ENCODE measurements at regions not wholly inside any gene's neighbourhood (a gene's known extent, or its start where the extent isn't known, plus 50 kb on each side); places are given as distances from the start of the nearest gene placed in this dataset.

GRCh38 chr12:85559127-85559526 lies 277.1 kb downstream of the RASSF9 start:
- 33% methylated on average over 2 of the region's 2 CpGs for WGBS (ENCODE audit: low lambda C conversion rate)

GRCh38 chr12:85559536-85559935 lies 276.7 kb downstream of the RASSF9 start:
- Histone ChIP-seq H3K4me1 (ENCODE audit: control insufficient read depth in 1 of 2, insufficient read depth in 2 of 2, low read depth in 1 of 2, low read length in 1 of 2) (peaks cover 0 to 7% of the 10 kb centered on the region in 2 experiments; a peak in 1 of 4 replicates), H4K20me1 (ENCODE audit: insufficient read depth) (no peaks in the 10 kb centered on the region), H3K9me3 (no peaks in the 10 kb centered on the region), H3K27ac (ENCODE audit: low read depth in 2 of 2, low read length in 1 of 2) (peak overlapping the region in 1 of 2 experiments; percentile 10; a peak in 1 of 4 replicates), H3K9ac (no peak overlapping the region), H3K4me2 (peak overlapping the region; percentile 25), H3K79me2 (ENCODE audit: insufficient read depth) (no peaks in the 10 kb centered on the region), H3K27me3 (ENCODE audit: insufficient read depth) (no peaks in the 10 kb centered on the region), H3K36me3 (replicated peaks in 1 of 2; ENCODE audit: control insufficient read depth in 1 of 2, insufficient read depth in 2 of 2, low read length in 1 of 2) (no peaks in the 10 kb centered on the region), H3K4me3 (ENCODE audit: low read depth in 2 of 2, low read length in 1 of 2) (no peak overlapping the region), H3F3A (replicated peaks; ENCODE audit: insufficient read depth) (no peaks in the 10 kb centered on the region), H2AFZ (ENCODE audit: low read depth) (peak overlapping the region; percentile 23; the same call in 1 of the 2 replicates), H3K9me2 (no peaks in the 10 kb centered on the region)
- ChIA-PET POLR2A (no interaction called here), CTCF (interaction anchor here (1.3 kb wide), 1 partner anchor 17 kb away, joined by 5 read pairs; no protein-coding TSS in a partner anchor)
- DNase-seq = no peak
- TF ChIP-seq ZBTB33 (IDR thresholded peaks at IDR 0.05; ENCODE audit: borderline replicate concordance, low read depth) (no peak), JUND (IDR thresholded peaks at IDR 0.05) (no peak), ELF1 (IDR thresholded peaks at IDR 0.05) (no peak), MXI1 (IDR thresholded peaks at IDR 0.05; ENCODE audit: low read depth, low read length) (no peak)

More at GRCh38 chr12:85559127-85559526, 277.1 kb downstream of the RASSF9 start:
- Histone ChIP-seq H3K4me1 (ENCODE audit: control insufficient read depth in 1 of 2, insufficient read depth in 2 of 2, low read depth in 1 of 2, low read length in 1 of 2) (peaks cover 0 to 7% of the 10 kb centered on the region in 2 experiments; a peak in 1 of 4 replicates), H3K9me2 (no peaks in the 10 kb centered on the region), H3K27me3 (ENCODE audit: insufficient read depth) (no peaks in the 10 kb centered on the region), H3K36me3 (replicated peaks in 1 of 2; ENCODE audit: control insufficient read depth in 1 of 2, insufficient read depth in 2 of 2, low read length in 1 of 2) (no peaks in the 10 kb centered on the region), H3K9me3 (no peaks in the 10 kb centered on the region), H3K79me2 (ENCODE audit: insufficient read depth) (no peaks in the 10 kb centered on the region), H3K9ac (no peak overlapping the region), H2AFZ (ENCODE audit: low read depth) (peak overlapping the region; percentile 23; the same call in 1 of the 2 replicates), H3K4me3 (ENCODE audit: low read depth in 2 of 2, low read length in 1 of 2) (peak overlapping the region in 1 of 2 experiments; percentile 30; a peak in 2 of 4 replicates), H3K27ac (ENCODE audit: low read depth in 2 of 2, low read length in 1 of 2) (peak overlapping the region in 1 of 2 experiments; percentile 10; a peak in 1 of 4 replicates), H4K20me1 (ENCODE audit: insufficient read depth) (no peaks in the 10 kb centered on the region), H3F3A (replicated peaks; ENCODE audit: insufficient read depth) (no peaks in the 10 kb centered on the region), H3K4me2 (peak overlapping the region; percentile 25)
- CTCF ChIA-PET = interaction anchor here (1.3 to 1.4 kb wide), 2 partner anchors 16 to 17 kb away, joined by 3 to 5 read pairs; no protein-coding TSS in a partner anchor
- no peak for DNase-seq
- POLR2A ChIA-PET = no interaction called here
- TF ChIP-seq FOXJ3 (CRISPR knock-in tag; IDR thresholded peaks at IDR 0.05) = no peak
- TF ChIP-seq RFX5 (IDR thresholded peaks at IDR 0.05; ENCODE audit: low read length) = no peak
- no peak for TF ChIP-seq FOXM1 (IDR thresholded peaks at IDR 0.05; ENCODE audit: low read depth)
- no peak for TF ChIP-seq EP300 (IDR thresholded peaks at IDR 0.05; ENCODE audit: borderline replicate concordance in 1 of 2, low read depth in 1 of 2, low read length in 1 of 2)
- TF ChIP-seq IRF3 (IDR thresholded peaks at IDR 0.05; ENCODE audit: low read depth, low read length) = no peak
- no peak for TF ChIP-seq RCOR1 (IDR thresholded peaks at IDR 0.05; ENCODE audit: low read length)
- TF ChIP-seq JUND (IDR thresholded peaks at IDR 0.05) = no peak
- no peak for TF ChIP-seq YY1 (IDR thresholded peaks at IDR 0.05; ENCODE audit: low read depth)
- no peak for TF ChIP-seq SMC3 (IDR thresholded peaks at IDR 0.05; ENCODE audit: low read depth, low read length)
- TF ChIP-seq NRF1 (IDR thresholded peaks at IDR 0.05; ENCODE audit: low read depth, low read length) = no peak
- no peak for TF ChIP-seq TCF12 (IDR thresholded peaks at IDR 0.05)
- TF ChIP-seq, protein P1, sequence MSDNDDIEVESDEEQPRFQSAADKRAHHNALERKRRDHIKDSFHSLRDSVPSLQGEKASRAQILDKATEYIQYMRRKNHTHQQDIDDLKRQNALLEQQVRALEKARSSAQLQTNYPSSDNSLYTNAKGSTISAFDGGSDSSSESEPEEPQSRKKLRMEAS (IDR thresholded peaks at IDR 0.05; ENCODE audit: low read depth) = no peak
- no peak for TF ChIP-seq GABPA (IDR thresholded peaks at IDR 0.05; ENCODE audit: low read depth)
- TF ChIP-seq, protein P2, sequence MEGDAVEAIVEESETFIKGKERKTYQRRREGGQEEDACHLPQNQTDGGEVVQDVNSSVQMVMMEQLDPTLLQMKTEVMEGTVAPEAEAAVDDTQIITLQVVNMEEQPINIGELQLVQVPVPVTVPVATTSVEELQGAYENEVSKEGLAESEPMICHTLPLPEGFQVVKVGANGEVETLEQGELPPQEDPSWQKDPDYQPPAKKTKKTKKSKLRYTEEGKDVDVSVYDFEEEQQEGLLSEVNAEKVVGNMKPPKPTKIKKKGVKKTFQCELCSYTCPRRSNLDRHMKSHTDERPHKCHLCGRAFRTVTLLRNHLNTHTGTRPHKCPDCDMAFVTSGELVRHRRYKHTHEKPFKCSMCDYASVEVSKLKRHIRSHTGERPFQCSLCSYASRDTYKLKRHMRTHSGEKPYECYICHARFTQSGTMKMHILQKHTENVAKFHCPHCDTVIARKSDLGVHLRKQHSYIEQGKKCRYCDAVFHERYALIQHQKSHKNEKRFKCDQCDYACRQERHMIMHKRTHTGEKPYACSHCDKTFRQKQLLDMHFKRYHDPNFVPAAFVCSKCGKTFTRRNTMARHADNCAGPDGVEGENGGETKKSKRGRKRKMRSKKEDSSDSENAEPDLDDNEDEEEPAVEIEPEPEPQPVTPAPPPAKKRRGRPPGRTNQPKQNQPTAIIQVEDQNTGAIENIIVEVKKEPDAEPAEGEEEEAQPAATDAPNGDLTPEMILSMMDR (IDR thresholded peaks at IDR 0.05) = no peak
- no peak for TF ChIP-seq MEF2A (IDR thresholded peaks at IDR 0.05; ENCODE audit: borderline replicate concordance, low read depth)
- TF ChIP-seq MXI1 (IDR thresholded peaks at IDR 0.05; ENCODE audit: low read depth, low read length) = no peak
- no peak for TF ChIP-seq EZH2phosphoT487 (IDR thresholded peaks at IDR 0.05; ENCODE audit: borderline replicate concordance, low read depth)
